ENCODE measurements at regions not wholly inside any gene's neighbourhood (a gene's known extent, or its start where the extent isn't known, plus 50 kb on each side); places are given as distances from the start of the nearest gene placed in this dataset.

DNA sequence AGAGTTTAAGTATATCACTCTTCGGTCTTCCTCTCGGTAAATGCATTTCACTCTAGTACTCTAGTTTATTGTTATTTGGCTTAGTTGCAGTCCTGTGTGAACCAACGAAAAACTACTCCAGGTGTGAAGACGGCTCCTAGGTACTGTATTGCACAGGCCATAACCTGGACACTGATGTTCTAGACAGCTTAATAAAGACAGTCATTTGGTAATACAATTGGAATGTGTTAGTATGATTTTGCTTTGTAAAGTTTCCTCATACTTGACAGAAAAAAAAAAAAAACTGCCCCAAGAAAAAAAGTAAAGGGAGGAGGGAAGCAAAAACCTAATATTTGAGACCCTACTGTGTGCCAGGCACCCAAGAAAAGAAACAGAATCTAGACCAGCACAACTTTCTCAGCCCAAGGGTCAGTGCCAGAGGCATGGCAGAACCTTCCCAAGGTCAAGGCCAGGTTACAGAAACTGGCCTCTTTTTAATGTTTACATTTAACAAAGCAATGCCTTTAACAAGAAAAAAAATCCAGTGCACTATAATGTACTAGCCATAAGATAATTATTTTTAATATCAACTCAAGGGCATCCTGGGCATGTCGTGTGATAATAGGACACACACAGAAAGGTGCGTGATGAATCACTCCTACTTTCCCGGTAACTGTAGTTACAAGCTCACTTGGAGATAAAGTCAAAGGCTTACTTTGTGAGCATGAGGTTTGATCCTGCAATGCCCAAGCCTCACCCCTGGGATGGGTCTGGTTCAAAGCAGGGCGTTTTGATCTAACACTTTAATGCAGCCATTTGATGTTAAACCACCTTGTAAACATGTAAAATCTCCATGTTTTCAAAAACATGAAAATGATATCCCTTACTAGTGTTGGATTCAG is 110.6 kb downstream of the BMP4 start:
- Histone ChIP-seq H3K9me2 (replicated peaks; ENCODE audit: control insufficient read depth, low read length) (no peaks in the 10 kb centered on the region), H3F3A (ENCODE audit: control insufficient read depth, insufficient read depth) (no peaks in the 10 kb centered on the region), H4K20me1 (ENCODE audit: control insufficient read depth, insufficient read depth, low read depth, low read length) (no peaks in the 10 kb centered on the region), H3K36me3 (ENCODE audit: control insufficient read depth, low read length) (no peaks in the 10 kb centered on the region), H3K27me3 (ENCODE audit: control insufficient read depth, low read length) (no peaks in the 10 kb centered on the region), H3K4me3 (ENCODE audit: low read length) (no peak overlapping the region), H3K27ac (ENCODE audit: low read depth, low read length) (no peak overlapping the region), H3K79me2 (ENCODE audit: control insufficient read depth, low read length) (no peaks in the 10 kb centered on the region), H3K9me3 (ENCODE audit: control insufficient read depth, insufficient read depth, low read length) (no peaks in the 10 kb centered on the region), H3K4me1 (ENCODE audit: control insufficient read depth, low read length) (no peaks in the 10 kb centered on the region), H3K4me2 (ENCODE audit: low read length) (no peak overlapping the region)
- TF ChIP-seq EZH2phosphoT487 (IDR thresholded peaks at IDR 0.05; ENCODE audit: borderline replicate concordance, low read length), result no peak
- TF ChIP-seq, protein P1, sequence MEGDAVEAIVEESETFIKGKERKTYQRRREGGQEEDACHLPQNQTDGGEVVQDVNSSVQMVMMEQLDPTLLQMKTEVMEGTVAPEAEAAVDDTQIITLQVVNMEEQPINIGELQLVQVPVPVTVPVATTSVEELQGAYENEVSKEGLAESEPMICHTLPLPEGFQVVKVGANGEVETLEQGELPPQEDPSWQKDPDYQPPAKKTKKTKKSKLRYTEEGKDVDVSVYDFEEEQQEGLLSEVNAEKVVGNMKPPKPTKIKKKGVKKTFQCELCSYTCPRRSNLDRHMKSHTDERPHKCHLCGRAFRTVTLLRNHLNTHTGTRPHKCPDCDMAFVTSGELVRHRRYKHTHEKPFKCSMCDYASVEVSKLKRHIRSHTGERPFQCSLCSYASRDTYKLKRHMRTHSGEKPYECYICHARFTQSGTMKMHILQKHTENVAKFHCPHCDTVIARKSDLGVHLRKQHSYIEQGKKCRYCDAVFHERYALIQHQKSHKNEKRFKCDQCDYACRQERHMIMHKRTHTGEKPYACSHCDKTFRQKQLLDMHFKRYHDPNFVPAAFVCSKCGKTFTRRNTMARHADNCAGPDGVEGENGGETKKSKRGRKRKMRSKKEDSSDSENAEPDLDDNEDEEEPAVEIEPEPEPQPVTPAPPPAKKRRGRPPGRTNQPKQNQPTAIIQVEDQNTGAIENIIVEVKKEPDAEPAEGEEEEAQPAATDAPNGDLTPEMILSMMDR (IDR thresholded peaks at IDR 0.05; ENCODE audit: low read depth, low read length, poor library complexity, severe bottlenecking), result no peak

DNA sequence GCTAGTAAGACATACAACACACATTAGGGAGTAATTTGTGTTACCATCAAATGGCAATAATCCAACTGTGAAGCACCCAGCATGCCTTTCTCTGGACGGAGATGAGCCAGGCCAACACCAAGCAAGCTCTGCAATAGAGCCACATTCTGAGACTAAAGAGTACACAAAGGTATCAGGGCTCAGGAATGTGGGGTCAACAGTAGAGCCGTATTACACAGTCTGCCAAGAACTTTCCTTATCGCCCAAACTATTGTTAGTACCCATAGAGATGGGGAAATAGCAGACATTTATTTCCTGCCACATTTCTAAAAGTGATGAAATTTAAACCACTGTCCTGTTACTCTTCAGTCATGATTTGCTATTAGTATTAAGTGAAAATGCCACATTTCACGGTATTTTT is 113.7 kb downstream of the BMP4 start:
- no peak overlapping the region for H3K27ac ChIP-seq (ENCODE audit: low read depth, low read length)

DNA sequence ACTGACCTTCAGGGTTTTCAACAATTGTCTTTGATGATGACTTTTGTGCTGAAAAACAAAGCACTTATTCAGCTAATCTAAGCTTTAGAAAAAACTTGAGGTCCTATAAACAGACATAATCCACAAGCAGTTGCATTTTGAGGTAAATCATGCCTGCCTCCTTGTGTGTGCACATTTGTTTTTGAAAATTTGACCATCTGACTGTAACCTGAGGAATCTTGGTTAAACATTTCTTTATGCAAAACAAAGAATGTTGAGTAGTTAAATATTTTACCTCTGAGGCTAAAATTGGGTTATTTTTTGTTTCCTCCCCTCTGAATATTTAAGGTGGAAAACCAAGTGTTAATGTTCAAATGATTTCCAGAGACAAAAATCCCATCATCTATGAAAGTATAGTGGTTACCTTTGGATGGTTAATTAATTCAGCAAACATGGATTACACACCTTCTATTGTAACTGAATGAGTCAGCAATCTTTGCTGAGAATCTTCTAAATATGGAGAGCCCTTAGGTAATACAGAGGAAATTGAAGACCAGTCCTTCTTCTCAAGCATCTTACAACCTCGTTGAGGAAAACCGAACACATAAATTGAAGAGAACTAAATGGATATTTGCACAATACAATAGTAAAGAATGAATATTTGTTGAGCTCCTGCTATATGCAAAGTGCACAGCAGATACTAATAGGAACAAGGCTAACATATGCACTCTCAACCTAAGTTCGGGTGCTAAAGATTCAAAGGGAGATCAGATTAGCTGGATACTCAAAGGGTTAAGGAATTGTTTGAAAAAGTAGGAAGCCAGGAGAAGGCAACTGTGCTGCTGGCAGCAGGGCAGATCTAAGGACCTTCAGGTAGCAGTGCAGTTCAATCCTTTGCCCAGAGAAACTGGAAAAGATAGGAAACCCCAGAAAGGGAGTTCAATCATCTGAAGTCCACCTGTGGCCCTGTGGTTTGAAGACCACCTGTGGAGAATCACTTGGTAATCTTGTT is 115.2 kb downstream of the BMP4 start:
- no peaks in the 10 kb centered on the region for H4K20me1 ChIP-seq (ENCODE audit: control insufficient read depth, insufficient read depth, low read depth, low read length)
- H3K4me2 ChIP-seq (ENCODE audit: low read length), result no peak overlapping the region
- no peaks in the 10 kb centered on the region for H3K4me1 ChIP-seq (ENCODE audit: control insufficient read depth, low read length)
- H3K79me2 ChIP-seq (ENCODE audit: control insufficient read depth, low read length), result no peaks in the 10 kb centered on the region
- H3K36me3 ChIP-seq (ENCODE audit: control insufficient read depth, low read length), result no peaks in the 10 kb centered on the region
- H3K27me3 ChIP-seq (ENCODE audit: control insufficient read depth, low read length), result no peaks in the 10 kb centered on the region
- H3K4me3 ChIP-seq (ENCODE audit: low read length), result no peak overlapping the region
- TF ChIP-seq EZH2phosphoT487 (IDR thresholded peaks at IDR 0.05; ENCODE audit: borderline replicate concordance, low read length), result no peak
- TF ChIP-seq, protein P1 (IDR thresholded peaks at IDR 0.05; ENCODE audit: low read depth, low read length, poor library complexity, severe bottlenecking), result no peak
- no peaks in the 10 kb centered on the region for H3K9me2 ChIP-seq (replicated peaks; ENCODE audit: control insufficient read depth, low read length)
- no peak overlapping the region for H3K27ac ChIP-seq (ENCODE audit: low read depth, low read length)
- H3F3A ChIP-seq (ENCODE audit: control insufficient read depth, insufficient read depth), result no peaks in the 10 kb centered on the region
- no peaks in the 10 kb centered on the region; the same call in 1 of the 2 replicates for H3K9me3 ChIP-seq (ENCODE audit: control insufficient read depth, insufficient read depth, low read length)

More for the DNA sequence above, 113.7 kb downstream of the BMP4 start:
- no peaks in the 10 kb centered on the region for H3K27me3 ChIP-seq (ENCODE audit: control insufficient read depth, low read length)
- H3K79me2 ChIP-seq (ENCODE audit: control insufficient read depth, low read length), result no peaks in the 10 kb centered on the region
- H3K9me3 ChIP-seq (ENCODE audit: control insufficient read depth, insufficient read depth, low read length), result no peaks in the 10 kb centered on the region; the same call in 1 of the 2 replicates
- H4K20me1 ChIP-seq (ENCODE audit: control insufficient read depth, insufficient read depth, low read depth, low read length), result no peaks in the 10 kb centered on the region
- H3K4me1 ChIP-seq (ENCODE audit: control insufficient read depth, low read length), result no peaks in the 10 kb centered on the region
- TF ChIP-seq, protein P1 (IDR thresholded peaks at IDR 0.05; ENCODE audit: low read depth, low read length, poor library complexity, severe bottlenecking), result no peak
- TF ChIP-seq EZH2phosphoT487 (IDR thresholded peaks at IDR 0.05; ENCODE audit: borderline replicate concordance, low read length), result no peak
- H3K9me2 ChIP-seq (replicated peaks; ENCODE audit: control insufficient read depth, low read length), result no peaks in the 10 kb centered on the region
- H3K36me3 ChIP-seq (ENCODE audit: control insufficient read depth, low read length), result no peaks in the 10 kb centered on the region
- H3K4me2 ChIP-seq (ENCODE audit: low read length), result no peak overlapping the region
- H3F3A ChIP-seq (ENCODE audit: control insufficient read depth, insufficient read depth), result no peaks in the 10 kb centered on the region
- H3K4me3 ChIP-seq (ENCODE audit: low read length), result no peak overlapping the region

All from DOHH2 (cell line).